WTC11 (cell line): ENCODE measurements at regions not wholly inside any gene's neighbourhood (a gene's known extent, or its start where the extent isn't known, plus 50 kb on each side); places are given as distances from the start of the nearest gene placed in this dataset.

Experiments used
- ATAC-seq: fragments of 200-7000 bp; cut with Tn5 transposase; 2 replicates; pipeline ENCODE4 v1.10.0; 2021; ENCODE audit warnings: mild to moderate bottlenecking, moderate library complexity
- CTCF ChIA-PET: fragments of 300-600 bp; sonication (Branson Sonifier 250); formaldehyde crosslinking; loops from one replicate; lab custom pipeline; 2021; ENCODE audit warnings: antibody characterized with exemption; lab: Charles Lee
- POLR2A ChIA-PET: fragments of 350-600 bp; sonication (Branson Sonifier 250); formaldehyde crosslinking; loops from one replicate; lab custom pipeline; 2021; ENCODE audit warnings: antibody characterized with exemption; lab: Charles Lee
- DNase-seq: peaks from one replicate; pipeline ENCODE4 v3.0.0; 2021; ENCODE audit warnings: low spot score
- H3K27ac Mint-ChIP-seq: 2 replicates; pipeline ENCODE4 v1.8.0; 2021; ENCODE audit warnings: mixed read lengths
- H3K27me3 Mint-ChIP-seq: 2 replicates; pipeline ENCODE4 v1.8.0; 2021; ENCODE audit warnings: low read depth, mild to moderate bottlenecking, moderate library complexity, mixed read lengths
- H3K36me3 Mint-ChIP-seq: 2 replicates; pipeline ENCODE4 v1.8.0; 2021; ENCODE audit warnings: mixed read lengths
- H3K4me1 Mint-ChIP-seq: 2 replicates; pipeline ENCODE4 v1.8.0; 2022; ENCODE audit warnings: mixed read lengths
- H3K4me3 Mint-ChIP-seq: 2 replicates; pipeline ENCODE4 v1.8.0; 2021; ENCODE audit warnings: mild to moderate bottlenecking, moderate library complexity, mixed read lengths
- H3K9me3 Mint-ChIP-seq: 2 replicates; pipeline ENCODE4 v1.8.0; 2021; ENCODE audit warnings: mixed read lengths
- ELF4 ChIP-seq: sonication (generic); formaldehyde crosslinking; IDR thresholded peaks from 2 replicates; pipeline ENCODE4 v1.8.1; 2022; ENCODE audit warnings: low read depth, mild to moderate bottlenecking, moderate library complexity, missing genetic modification reagents
- FOXP1 ChIP-seq: sonication (generic); formaldehyde crosslinking; IDR thresholded peaks from 2 replicates; pipeline ENCODE4 v1.8.0; 2022; ENCODE audit warnings: missing genetic modification reagents, mild to moderate bottlenecking, moderate library complexity, borderline replicate concordance
- TEAD1 ChIP-seq: sonication (generic); formaldehyde crosslinking; IDR thresholded peaks from 2 replicates; pipeline ENCODE4 v1.8.0; 2022; ENCODE audit warnings: mild to moderate bottlenecking, missing genetic modification reagents
- ZNF138 ChIP-seq: sonication (generic); formaldehyde crosslinking; conservative IDR thresholded peaks from 2 replicates; pipeline ENCODE4 v1.8.1; 2022; ENCODE audit warnings: mild to moderate bottlenecking, moderate library complexity, missing genetic modification reagents
- ZNF263 ChIP-seq: sonication (generic); formaldehyde crosslinking; IDR thresholded peaks from 2 replicates; pipeline ENCODE4 v1.8.1; 2022; ENCODE audit warnings: low read depth, mild to moderate bottlenecking, moderate library complexity, missing genetic modification reagents
- ZNF317 ChIP-seq: sonication (generic); formaldehyde crosslinking; IDR thresholded peaks from 2 replicates; pipeline ENCODE4 v1.8.1; 2023; ENCODE audit warnings: low read depth, mild to moderate bottlenecking, moderate library complexity, missing genetic modification reagents, borderline replicate concordance
- ZNF671 ChIP-seq: fragments of 250-450 bp; sonication (Bioruptor Pico); IDR thresholded peaks from 2 replicates; pipeline ENCODE4 v1.8.0; 2021; ENCODE audit warnings: mild to moderate bottlenecking
- TF ChIP-seq, protein P1 (sequence below): fragments of 250-450 bp; sonication (Bioruptor Pico); IDR thresholded peaks from 2 replicates; pipeline ENCODE4 v1.9.0; 2021; ENCODE audit warnings: mild to moderate bottlenecking
- TF ChIP-seq, protein P2 (sequence below): fragments of 250-450 bp; sonication (Bioruptor Pico); conservative IDR thresholded peaks from 2 replicates; pipeline ENCODE4 v1.9.0; 2021; ENCODE audit warnings: mild to moderate bottlenecking
- TF ChIP-seq, protein P3 (sequence below): sonication (generic); formaldehyde crosslinking; IDR thresholded peaks from 2 replicates; pipeline ENCODE4 v1.8.0; 2023; ENCODE audit warnings: mild to moderate bottlenecking, missing genetic modification reagents
- TF ChIP-seq, protein P4 (sequence below): fragments of 250-450 bp; sonication (Bioruptor Pico); IDR thresholded peaks from 2 replicates; pipeline ENCODE4 v1.9.0; 2021; ENCODE audit warnings: moderate library complexity, mild to moderate bottlenecking, inconsistent platforms, borderline replicate concordance
- TF ChIP-seq, protein P5 (sequence below): sonication (generic); formaldehyde crosslinking; IDR thresholded peaks from 2 replicates; pipeline ENCODE4 v1.8.1; 2023; ENCODE audit warnings: mild to moderate bottlenecking, moderate library complexity, missing genetic modification reagents
- TF ChIP-seq, protein P6 (sequence below): sonication (generic); formaldehyde crosslinking; IDR thresholded peaks from 2 replicates; pipeline ENCODE4 v1.8.0; 2022; ENCODE audit warnings: mild to moderate bottlenecking, missing genetic modification reagents
- TF ChIP-seq, protein P7 (sequence below): sonication (generic); formaldehyde crosslinking; conservative IDR thresholded peaks from 2 replicates; pipeline ENCODE4 v1.8.1; 2022; ENCODE audit warnings: mild to moderate bottlenecking, missing genetic modification reagents

DNA sequence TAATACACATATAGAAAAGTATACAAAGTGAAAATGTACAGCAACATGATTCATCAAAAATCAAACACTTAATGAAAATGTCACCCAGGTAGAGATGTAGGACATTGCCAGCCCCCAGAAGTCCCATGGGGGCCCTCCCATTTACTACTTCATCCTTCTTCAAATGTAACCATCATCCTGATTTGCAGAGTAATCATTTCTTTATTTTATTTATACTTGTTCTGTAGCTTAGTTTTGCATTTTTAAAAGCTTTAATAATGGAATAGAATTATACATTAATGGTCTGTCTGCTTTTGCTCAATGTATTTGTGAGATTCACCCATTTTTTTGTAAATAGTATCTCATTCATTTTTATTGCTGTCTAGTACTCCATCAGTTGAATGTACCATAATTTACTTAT is 96.8 kb upstream of the CD55 start (continued):
- TF ChIP-seq, protein P1, sequence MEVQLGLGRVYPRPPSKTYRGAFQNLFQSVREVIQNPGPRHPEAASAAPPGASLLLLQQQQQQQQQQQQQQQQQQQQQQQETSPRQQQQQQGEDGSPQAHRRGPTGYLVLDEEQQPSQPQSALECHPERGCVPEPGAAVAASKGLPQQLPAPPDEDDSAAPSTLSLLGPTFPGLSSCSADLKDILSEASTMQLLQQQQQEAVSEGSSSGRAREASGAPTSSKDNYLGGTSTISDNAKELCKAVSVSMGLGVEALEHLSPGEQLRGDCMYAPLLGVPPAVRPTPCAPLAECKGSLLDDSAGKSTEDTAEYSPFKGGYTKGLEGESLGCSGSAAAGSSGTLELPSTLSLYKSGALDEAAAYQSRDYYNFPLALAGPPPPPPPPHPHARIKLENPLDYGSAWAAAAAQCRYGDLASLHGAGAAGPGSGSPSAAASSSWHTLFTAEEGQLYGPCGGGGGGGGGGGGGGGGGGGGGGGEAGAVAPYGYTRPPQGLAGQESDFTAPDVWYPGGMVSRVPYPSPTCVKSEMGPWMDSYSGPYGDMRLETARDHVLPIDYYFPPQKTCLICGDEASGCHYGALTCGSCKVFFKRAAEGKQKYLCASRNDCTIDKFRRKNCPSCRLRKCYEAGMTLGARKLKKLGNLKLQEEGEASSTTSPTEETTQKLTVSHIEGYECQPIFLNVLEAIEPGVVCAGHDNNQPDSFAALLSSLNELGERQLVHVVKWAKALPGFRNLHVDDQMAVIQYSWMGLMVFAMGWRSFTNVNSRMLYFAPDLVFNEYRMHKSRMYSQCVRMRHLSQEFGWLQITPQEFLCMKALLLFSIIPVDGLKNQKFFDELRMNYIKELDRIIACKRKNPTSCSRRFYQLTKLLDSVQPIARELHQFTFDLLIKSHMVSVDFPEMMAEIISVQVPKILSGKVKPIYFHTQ, result no peak
- no peak for TF ChIP-seq ELF4

DNA sequence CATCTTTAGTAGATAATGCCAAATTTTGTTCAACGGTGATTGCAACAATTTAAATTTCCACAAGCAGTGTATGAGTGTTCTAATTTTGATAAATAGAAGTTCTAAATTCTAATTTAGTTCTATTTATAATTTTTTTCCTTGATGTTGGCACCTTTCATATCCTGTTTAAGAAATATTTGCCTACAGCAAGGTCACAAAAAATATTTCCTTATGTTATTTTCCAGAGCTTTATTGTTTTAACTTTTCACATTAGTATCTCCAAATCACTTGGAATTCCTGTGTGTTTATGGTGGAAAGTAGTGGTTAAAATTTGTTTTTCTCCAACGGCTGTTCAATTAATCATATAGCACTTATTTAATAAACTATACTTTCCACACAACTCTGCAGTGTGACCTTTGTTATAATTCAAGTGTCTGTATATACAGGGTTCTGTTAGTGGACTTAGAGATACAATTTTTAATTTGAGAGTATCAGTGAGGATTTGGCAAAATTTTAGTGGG is 94.3 kb upstream of the CD55 start:
- ATAC-seq, result no peak
- Mint-ChIP-seq H3K27me3 (no peaks in the 10 kb centered on the region), H3K27ac (no peak overlapping the region), H3K4me3 (no peak overlapping the region), H3K4me1 (peaks cover 2% of the 10 kb centered on the region), H3K9me3 (no peaks in the 10 kb centered on the region), H3K36me3 (no peaks in the 10 kb centered on the region)
- TF ChIP-seq ZNF671, result no peak
- TF ChIP-seq ZNF263 (CRISPR knock-in tag), result no peak
- TF ChIP-seq, protein P2, sequence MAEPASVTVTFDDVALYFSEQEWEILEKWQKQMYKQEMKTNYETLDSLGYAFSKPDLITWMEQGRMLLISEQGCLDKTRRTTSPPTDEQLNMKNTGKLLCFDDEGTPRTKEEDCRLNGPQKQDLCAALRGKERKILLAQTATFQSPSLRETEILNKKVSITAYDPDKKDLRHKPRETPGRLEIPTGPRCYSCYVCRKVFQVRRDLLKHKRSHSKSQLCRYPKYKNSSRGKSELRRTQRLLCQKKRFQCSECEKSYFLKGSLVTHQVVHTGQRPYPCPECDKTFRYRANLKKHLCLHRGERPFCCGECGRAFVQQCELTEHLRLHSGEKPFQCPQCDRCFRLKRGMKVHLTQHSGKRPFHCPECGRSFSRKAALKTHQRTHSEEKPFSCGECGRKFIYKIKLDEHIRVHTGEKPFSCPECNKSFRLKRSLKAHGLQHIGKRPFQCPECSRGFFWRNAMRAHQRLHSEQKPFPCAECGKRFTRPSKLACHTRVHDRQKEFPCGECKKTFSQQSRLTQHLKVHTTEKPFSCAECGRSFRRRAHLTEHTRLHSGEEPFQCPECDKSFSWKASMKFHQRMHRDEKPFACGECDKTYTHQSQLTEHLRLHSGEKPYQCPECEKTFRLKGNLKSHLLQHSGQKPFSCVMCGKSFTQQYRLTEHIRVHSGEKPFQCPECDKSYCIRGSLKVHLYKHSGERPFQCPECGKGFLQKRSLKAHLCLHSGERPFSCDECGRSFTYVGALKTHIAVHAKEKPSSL (CRISPR knock-in tag), result no peak
- no peak for TF ChIP-seq ELF4
- TF ChIP-seq, protein P3, sequence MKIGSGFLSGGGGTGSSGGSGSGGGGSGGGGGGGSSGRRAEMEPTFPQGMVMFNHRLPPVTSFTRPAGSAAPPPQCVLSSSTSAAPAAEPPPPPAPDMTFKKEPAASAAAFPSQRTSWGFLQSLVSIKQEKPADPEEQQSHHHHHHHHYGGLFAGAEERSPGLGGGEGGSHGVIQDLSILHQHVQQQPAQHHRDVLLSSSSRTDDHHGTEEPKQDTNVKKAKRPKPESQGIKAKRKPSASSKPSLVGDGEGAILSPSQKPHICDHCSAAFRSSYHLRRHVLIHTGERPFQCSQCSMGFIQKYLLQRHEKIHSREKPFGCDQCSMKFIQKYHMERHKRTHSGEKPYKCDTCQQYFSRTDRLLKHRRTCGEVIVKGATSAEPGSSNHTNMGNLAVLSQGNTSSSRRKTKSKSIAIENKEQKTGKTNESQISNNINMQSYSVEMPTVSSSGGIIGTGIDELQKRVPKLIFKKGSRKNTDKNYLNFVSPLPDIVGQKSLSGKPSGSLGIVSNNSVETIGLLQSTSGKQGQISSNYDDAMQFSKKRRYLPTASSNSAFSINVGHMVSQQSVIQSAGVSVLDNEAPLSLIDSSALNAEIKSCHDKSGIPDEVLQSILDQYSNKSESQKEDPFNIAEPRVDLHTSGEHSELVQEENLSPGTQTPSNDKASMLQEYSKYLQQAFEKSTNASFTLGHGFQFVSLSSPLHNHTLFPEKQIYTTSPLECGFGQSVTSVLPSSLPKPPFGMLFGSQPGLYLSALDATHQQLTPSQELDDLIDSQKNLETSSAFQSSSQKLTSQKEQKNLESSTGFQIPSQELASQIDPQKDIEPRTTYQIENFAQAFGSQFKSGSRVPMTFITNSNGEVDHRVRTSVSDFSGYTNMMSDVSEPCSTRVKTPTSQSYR (CRISPR knock-in tag), result no peak
- TF ChIP-seq ZNF138, result no peak
- TF ChIP-seq, protein P4, sequence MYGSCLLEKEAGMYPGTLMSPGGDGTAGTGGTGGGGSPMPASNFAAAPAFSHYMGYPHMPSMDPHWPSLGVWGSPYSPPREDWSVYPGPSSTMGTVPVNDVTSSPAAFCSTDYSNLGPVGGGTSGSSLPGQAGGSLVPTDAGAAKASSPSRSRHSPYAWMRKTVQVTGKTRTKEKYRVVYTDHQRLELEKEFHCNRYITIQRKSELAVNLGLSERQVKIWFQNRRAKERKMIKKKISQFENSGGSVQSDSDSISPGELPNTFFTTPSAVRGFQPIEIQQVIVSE (CRISPR knock-in tag), result no peak
- no peak for TF ChIP-seq TEAD1 (CRISPR knock-in tag)
- TF ChIP-seq ZNF317, result no peak
- TF ChIP-seq, protein P5, sequence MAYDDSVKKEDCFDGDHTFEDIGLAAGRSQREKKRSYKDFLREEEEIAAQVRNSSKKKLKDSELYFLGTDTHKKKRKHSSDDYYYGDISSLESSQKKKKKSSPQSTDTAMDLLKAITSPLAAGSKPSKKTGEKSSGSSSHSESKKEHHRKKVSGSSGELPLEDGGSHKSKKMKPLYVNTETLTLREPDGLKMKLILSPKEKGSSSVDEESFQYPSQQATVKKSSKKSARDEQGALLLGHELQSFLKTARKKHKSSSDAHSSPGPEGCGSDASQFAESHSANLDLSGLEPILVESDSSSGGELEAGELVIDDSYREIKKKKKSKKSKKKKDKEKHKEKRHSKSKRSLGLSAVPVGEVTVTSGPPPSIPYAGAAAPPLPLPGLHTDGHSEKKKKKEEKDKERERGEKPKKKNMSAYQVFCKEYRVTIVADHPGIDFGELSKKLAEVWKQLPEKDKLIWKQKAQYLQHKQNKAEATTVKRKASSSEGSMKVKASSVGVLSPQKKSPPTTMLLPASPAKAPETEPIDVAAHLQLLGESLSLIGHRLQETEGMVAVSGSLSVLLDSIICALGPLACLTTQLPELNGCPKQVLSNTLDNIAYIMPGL (CRISPR knock-in tag), result no peak
- TF ChIP-seq, protein P6, sequence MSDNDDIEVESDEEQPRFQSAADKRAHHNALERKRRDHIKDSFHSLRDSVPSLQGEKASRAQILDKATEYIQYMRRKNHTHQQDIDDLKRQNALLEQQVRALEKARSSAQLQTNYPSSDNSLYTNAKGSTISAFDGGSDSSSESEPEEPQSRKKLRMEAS (CRISPR knock-in tag), result no peak
- CTCF ChIA-PET, result no interaction called here
- DNase-seq, result no peak
- POLR2A ChIA-PET, result interaction anchor here (0.7 kb wide), 1 partner anchor 592 kb away, joined by 4 read pairs; no protein-coding TSS in a partner anchor

DNA sequence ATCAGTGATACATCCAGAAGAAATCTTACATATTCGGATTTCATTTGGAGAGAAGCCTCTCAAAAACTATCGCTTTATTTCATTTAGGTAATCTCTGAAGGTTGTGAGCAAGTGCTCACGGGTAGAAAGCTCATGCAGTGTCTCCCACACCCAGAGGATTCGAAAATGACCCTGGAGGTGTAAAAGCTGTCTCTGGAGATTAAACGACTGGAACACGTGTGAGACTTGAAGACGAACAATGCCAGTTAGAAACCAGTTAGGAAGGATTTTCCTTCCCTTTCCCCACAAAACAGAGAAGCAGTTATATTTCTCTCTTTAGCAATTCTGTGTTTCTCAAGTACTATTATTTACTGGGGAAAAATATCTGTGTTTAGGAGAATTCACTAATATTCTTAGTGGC is 92.5 kb upstream of the CD55 start:
- ATAC-seq (no peak), DNase-seq (no peak)
- ChIA-PET POLR2A (no interaction called here), CTCF (interaction anchor here (2.4 kb wide), 1 partner anchor 9 kb away, joined by 19 read pairs; no protein-coding TSS in a partner anchor)
- Mint-ChIP-seq H3K27ac (no peak overlapping the region), H3K4me3 (no peak overlapping the region), H3K9me3 (no peaks in the 10 kb centered on the region), H3K27me3 (no peaks in the 10 kb centered on the region), H3K36me3 (no peaks in the 10 kb centered on the region), H3K4me1 (peaks cover 2% of the 10 kb centered on the region; the same call in 1 of the 2 replicates)
- TF ChIP-seq FOXP1 (CRISPR knock-in tag), result no peak
- TF ChIP-seq, protein P7, sequence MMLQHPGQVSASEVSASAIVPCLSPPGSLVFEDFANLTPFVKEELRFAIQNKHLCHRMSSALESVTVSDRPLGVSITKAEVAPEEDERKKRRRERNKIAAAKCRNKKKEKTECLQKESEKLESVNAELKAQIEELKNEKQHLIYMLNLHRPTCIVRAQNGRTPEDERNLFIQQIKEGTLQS, result no peak
